ENCODE measurements at regions not wholly inside any gene's neighbourhood (a gene's known extent, or its start where the extent isn't known, plus 50 kb on each side); places are given as distances from the start of the nearest gene placed in this dataset.

- TF ChIP-seq CTCF (IDR thresholded peaks at IDR 0.05) (no peak), POLR2A (IDR thresholded peaks at IDR 0.05) (no peak)
Observed at GRCh38 chr9:13651969-13652663, 372.6 kb upstream of the MPDZ start.

Data from gastroesophageal sphincter (tissue), 3 donors.